ENCODE measurements at regions not wholly inside any gene's neighbourhood (a gene's known extent, or its start where the extent isn't known, plus 50 kb on each side); places are given as distances from the start of the nearest gene placed in this dataset.
A peak's percentile ranks its signal among the peaks of the same experiment; 100 is the strongest.

DNA sequence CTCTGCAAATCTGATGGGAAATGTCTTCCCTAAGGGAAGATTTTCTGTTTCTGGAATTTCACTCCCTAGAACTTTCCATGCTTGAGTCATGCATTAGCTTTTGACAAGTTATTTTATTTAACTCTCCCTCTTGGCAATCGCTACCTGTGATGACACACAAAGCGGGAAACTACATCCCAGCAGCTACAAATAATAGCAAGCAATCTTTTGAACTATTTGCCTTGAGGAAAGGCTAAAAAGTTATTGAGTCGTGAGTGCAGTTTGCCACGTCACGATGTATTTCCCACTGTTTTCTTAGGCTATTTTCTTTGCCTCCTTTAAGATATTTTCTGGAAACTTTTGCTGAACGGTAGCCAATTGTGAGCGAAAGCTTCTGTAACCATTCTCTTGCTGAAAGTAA lies 353.3 kb upstream of the HTR2A start:
- H3K4me2 ChIP-seq (ENCODE audit: unreplicated experiment) = peak overlapping the region; percentile 56
- H3K4me1 ChIP-seq (ENCODE audit: insufficient read depth) = peaks cover 53% of the 10 kb centered on the region
- peaks cover 48% of the 10 kb centered on the region for H3F3A ChIP-seq (ENCODE audit: insufficient read depth)
- in situ Hi-C loops (cut with MboI) = no loop called here
- TF ChIP-seq EZH2 (IDR thresholded peaks at IDR 0.05; ENCODE audit: insufficient read depth, poor library complexity, severe bottlenecking) = no peak
- 3 to 8% methylated on average over 7 of the region's 7 CpGs for WGBS, 2 experiments (ENCODE audit: low coverage in 1 of 2, low lambda C conversion rate in 2 of 2, missing lambda C conversion rate in 2 of 2)
- no peaks in the 10 kb centered on the region for H4K20me1 ChIP-seq (ENCODE audit: insufficient read depth)
- no peaks in the 10 kb centered on the region for H3K79me2 ChIP-seq (ENCODE audit: insufficient read depth)
- peak overlapping the region; percentile 57 for H3K27ac ChIP-seq
- H3K9me2 ChIP-seq (ENCODE audit: insufficient read depth) = no peaks in the 10 kb centered on the region
- H3K9ac ChIP-seq = peak overlapping the region; percentile 17
- H3K4me3 ChIP-seq = peak overlapping the region; percentile 34; the same call in 1 of the 2 replicates
- H3K9me3 ChIP-seq (ENCODE audit: low read depth) = no peaks in the 10 kb centered on the region
- H2AFZ ChIP-seq = peak overlapping the region; percentile 26; the same call in 1 of the 2 replicates
- H3K27me3 ChIP-seq (replicated peaks; ENCODE audit: insufficient read depth) = no peaks in the 10 kb centered on the region
- peak; percentile 85 for DNase-seq
- no peaks in the 10 kb centered on the region for H3K36me3 ChIP-seq (ENCODE audit: low read depth)

DNA sequence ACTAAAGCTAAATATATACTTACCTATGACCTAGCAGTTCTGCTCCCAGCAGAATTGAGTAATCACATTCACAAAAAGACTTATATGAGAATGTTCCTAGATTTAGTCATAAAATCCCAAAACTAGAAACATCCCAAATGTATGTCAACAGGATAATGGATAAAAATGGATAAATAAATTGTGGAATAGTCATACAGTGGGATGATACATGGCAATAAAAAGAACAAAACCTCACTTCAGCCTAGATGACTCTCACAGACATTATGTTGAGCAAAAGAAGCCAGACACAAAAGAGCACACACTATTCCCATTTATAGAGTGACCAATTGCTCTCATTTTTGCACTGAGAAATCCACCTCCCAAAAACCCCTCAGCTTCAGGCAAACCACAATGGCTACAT lies 352.4 kb upstream of the HTR2A start:
- no peaks in the 10 kb centered on the region for H3K79me2 ChIP-seq (ENCODE audit: insufficient read depth)
- H3K36me3 ChIP-seq (ENCODE audit: low read depth) = no peaks in the 10 kb centered on the region
- H3K27me3 ChIP-seq (replicated peaks; ENCODE audit: insufficient read depth) = no peaks in the 10 kb centered on the region
- peak overlapping the region; percentile 57 for H3K27ac ChIP-seq
- H3K9ac ChIP-seq = no peak overlapping the region
- peaks cover 53% of the 10 kb centered on the region for H3K4me1 ChIP-seq (ENCODE audit: insufficient read depth)
- H4K20me1 ChIP-seq (ENCODE audit: insufficient read depth) = no peaks in the 10 kb centered on the region
- 0 out of 2 replicates have a peak overlapping the region, but pooled peaks have one; percentile 0 for H2AFZ ChIP-seq
- TF ChIP-seq EZH2phosphoT487 (IDR thresholded peaks at IDR 0.05; ENCODE audit: insufficient read depth, low read depth) = no peak
- no peak for TF ChIP-seq EZH2 (IDR thresholded peaks at IDR 0.05; ENCODE audit: insufficient read depth, poor library complexity, severe bottlenecking)
- peak; percentile 45 for DNase-seq
- no peaks in the 10 kb centered on the region for H3K9me2 ChIP-seq (ENCODE audit: insufficient read depth)
- no peaks in the 10 kb centered on the region for H3K9me3 ChIP-seq (ENCODE audit: low read depth)
- peak overlapping the region; percentile 56 for H3K4me2 ChIP-seq (ENCODE audit: unreplicated experiment)
- peaks cover 48% of the 10 kb centered on the region for H3F3A ChIP-seq (ENCODE audit: insufficient read depth)
- in situ Hi-C loops (cut with MboI) = no loop called here
- no peak overlapping the region for H3K4me3 ChIP-seq

DNA sequence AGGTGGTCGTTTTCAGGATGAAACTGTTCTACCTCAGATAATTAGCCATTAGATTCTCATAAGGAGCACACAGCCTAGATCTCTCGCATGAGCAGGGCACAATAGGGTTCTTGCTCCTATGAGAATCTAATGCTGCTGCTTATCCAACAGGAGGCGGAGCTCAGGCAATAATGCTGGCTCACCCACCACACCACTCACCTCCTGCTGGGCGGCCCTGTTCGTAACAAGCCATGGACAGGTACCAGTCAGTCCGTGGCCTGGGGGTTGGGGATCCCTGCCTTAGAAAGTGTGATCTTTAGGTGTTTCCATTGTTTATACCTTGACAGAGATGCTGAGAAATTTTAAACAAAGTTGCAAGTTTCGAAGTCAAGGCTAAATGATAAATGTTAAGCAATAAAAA lies 344.6 kb upstream of the HTR2A start:
- 85 to 86% methylated on average over 7 of the region's 7 CpGs for WGBS, 2 experiments (ENCODE audit: low coverage in 1 of 2, low lambda C conversion rate in 2 of 2, missing lambda C conversion rate in 2 of 2)
- H3K4me1 ChIP-seq (ENCODE audit: insufficient read depth) = peaks cover 15% of the 10 kb centered on the region

DNA sequence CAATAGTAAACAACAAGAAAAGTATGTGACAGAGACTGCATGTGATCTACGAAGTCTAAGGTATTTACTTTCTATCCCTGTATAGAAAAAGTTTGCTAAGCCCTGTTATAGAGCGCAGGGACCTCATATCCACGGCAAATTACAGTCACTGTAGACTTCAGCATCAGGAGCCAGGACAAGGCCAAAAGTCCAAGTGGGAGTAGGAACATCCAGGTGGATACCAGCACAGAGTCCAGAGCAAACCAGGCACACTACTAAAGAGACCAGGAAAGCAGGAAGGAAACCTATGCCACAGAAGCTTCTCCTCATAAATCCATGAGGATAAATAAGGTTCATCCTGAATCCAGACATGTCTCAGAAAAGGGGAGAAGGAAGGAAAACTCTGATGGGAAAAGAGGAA lies 342.2 kb upstream of the HTR2A start:
- Histone ChIP-seq H3K4me2 (ENCODE audit: unreplicated experiment) (no peak overlapping the region), H3K4me1 (ENCODE audit: insufficient read depth) (peaks cover 15% of the 10 kb centered on the region), H3K79me2 (ENCODE audit: insufficient read depth) (no peaks in the 10 kb centered on the region), H3K9me3 (ENCODE audit: low read depth) (no peaks in the 10 kb centered on the region), H3F3A (ENCODE audit: insufficient read depth) (peaks cover 15% of the 10 kb centered on the region), H3K9me2 (ENCODE audit: insufficient read depth) (no peaks in the 10 kb centered on the region), H2AFZ (no peak overlapping the region), H3K27me3 (replicated peaks; ENCODE audit: insufficient read depth) (no peaks in the 10 kb centered on the region), H3K36me3 (ENCODE audit: low read depth) (no peaks in the 10 kb centered on the region), H3K4me3 (no peak overlapping the region), H3K9ac (no peak overlapping the region), H3K27ac (no peak overlapping the region), H4K20me1 (ENCODE audit: insufficient read depth) (no peaks in the 10 kb centered on the region)
- TF ChIP-seq EZH2 (IDR thresholded peaks at IDR 0.05; ENCODE audit: insufficient read depth, poor library complexity, severe bottlenecking) (no peak), EZH2phosphoT487 (IDR thresholded peaks at IDR 0.05; ENCODE audit: insufficient read depth, low read depth) (no peak)
- 93 to 94% methylated on average over 3 of the region's 3 CpGs for WGBS, 2 experiments (ENCODE audit: low coverage in 1 of 2, low lambda C conversion rate in 2 of 2, missing lambda C conversion rate in 2 of 2)
- in situ Hi-C loops (cut with MboI) = no loop called here
- DNase-seq = no peak

More for the DNA sequence above, 344.6 kb upstream of the HTR2A start:
- TF ChIP-seq EZH2phosphoT487 (IDR thresholded peaks at IDR 0.05; ENCODE audit: insufficient read depth, low read depth) = no peak
- TF ChIP-seq EZH2 (IDR thresholded peaks at IDR 0.05; ENCODE audit: insufficient read depth, poor library complexity, severe bottlenecking) = no peak
- no peaks in the 10 kb centered on the region for H3K27me3 ChIP-seq (replicated peaks; ENCODE audit: insufficient read depth)
- H3K9ac ChIP-seq = no peak overlapping the region
- no peaks in the 10 kb centered on the region for H3K36me3 ChIP-seq (ENCODE audit: low read depth)
- no peak overlapping the region for H3K4me2 ChIP-seq (ENCODE audit: unreplicated experiment)
- H3K79me2 ChIP-seq (ENCODE audit: insufficient read depth) = no peaks in the 10 kb centered on the region
- no peak for DNase-seq
- H4K20me1 ChIP-seq (ENCODE audit: insufficient read depth) = no peaks in the 10 kb centered on the region
- no peaks in the 10 kb centered on the region for H3K9me3 ChIP-seq (ENCODE audit: low read depth)
- H3K27ac ChIP-seq = no peak overlapping the region
- H3K4me3 ChIP-seq = no peak overlapping the region
- in situ Hi-C loops (cut with MboI) = no loop called here
- H2AFZ ChIP-seq = no peak overlapping the region
- peaks cover 15% of the 10 kb centered on the region for H3F3A ChIP-seq (ENCODE audit: insufficient read depth)
- no peaks in the 10 kb centered on the region for H3K9me2 ChIP-seq (ENCODE audit: insufficient read depth)

DNA sequence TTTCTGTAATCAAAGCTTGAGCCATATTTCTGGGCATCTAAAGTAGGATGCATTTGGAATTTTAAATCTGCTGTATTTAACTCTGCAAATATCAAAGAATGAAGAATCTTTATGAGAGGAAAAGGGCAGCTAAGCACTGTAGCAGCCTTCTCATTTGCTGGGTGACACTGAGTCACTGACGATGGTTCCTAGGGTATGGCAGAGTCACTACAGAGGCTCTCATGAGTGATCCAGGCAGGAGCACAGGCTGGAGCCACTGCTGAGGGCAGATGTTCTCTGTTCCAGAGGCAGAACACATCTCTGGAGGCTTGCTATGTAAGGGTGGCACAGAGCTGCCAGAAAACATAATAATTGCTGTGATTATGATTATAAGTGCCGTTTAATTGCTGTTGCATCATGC lies 340.7 kb upstream of the HTR2A start:
- no peak for TF ChIP-seq EZH2 (IDR thresholded peaks at IDR 0.05; ENCODE audit: insufficient read depth, poor library complexity, severe bottlenecking)
- TF ChIP-seq EZH2phosphoT487 (IDR thresholded peaks at IDR 0.05; ENCODE audit: insufficient read depth, low read depth) = no peak
- no peaks in the 10 kb centered on the region for H3K79me2 ChIP-seq (ENCODE audit: insufficient read depth)
- H3K4me2 ChIP-seq (ENCODE audit: unreplicated experiment) = no peak overlapping the region
- WGBS, 2 experiments (ENCODE audit: low coverage in 1 of 2, low lambda C conversion rate in 2 of 2, missing lambda C conversion rate in 2 of 2) = 10 to 12% methylated on average over 2 of the region's 2 CpGs
- in situ Hi-C loops (cut with MboI) = no loop called here
- DNase-seq = peak; percentile 68
- no peaks in the 10 kb centered on the region for H3K9me3 ChIP-seq (ENCODE audit: low read depth)
- no peaks in the 10 kb centered on the region for H3K36me3 ChIP-seq (ENCODE audit: low read depth)
- no peak overlapping the region for H3K9ac ChIP-seq
- H3F3A ChIP-seq (ENCODE audit: insufficient read depth) = peaks cover 15% of the 10 kb centered on the region
- H4K20me1 ChIP-seq (ENCODE audit: insufficient read depth) = no peaks in the 10 kb centered on the region
- H3K4me1 ChIP-seq (ENCODE audit: insufficient read depth) = peaks cover 20% of the 10 kb centered on the region
- H2AFZ ChIP-seq = peak overlapping the region; percentile 3; the same call in 1 of the 2 replicates
- no peaks in the 10 kb centered on the region for H3K27me3 ChIP-seq (replicated peaks; ENCODE audit: insufficient read depth)
- no peaks in the 10 kb centered on the region for H3K9me2 ChIP-seq (ENCODE audit: insufficient read depth)
- H3K4me3 ChIP-seq = no peak overlapping the region
- H3K27ac ChIP-seq = no peak overlapping the region
